ENCODE measurements at regions not wholly inside any gene's neighbourhood (a gene's known extent, or its start where the extent isn't known, plus 50 kb on each side); places are given as distances from the start of the nearest gene placed in this dataset.

GRCh38 chr17:69906306-69906705 is 168.7 kb upstream of the KCNJ16 start:
- no peak for DNase-seq

- no peak for DNase-seq
These were observed 167.7 kb upstream of the KCNJ16 start for GRCh38 chr17:69907132-69907847.

- DNase-seq, result no peak
These were observed 166.2 kb upstream of the KCNJ16 start for GRCh38 chr17:69908626-69909368.

GRCh38 chr17:69909389-69909788 is 165.6 kb upstream of the KCNJ16 start:
- no peak for DNase-seq

GRCh38 chr17:69912805-69913204 is 162.2 kb upstream of the KCNJ16 start:
- DNase-seq, result no peak

GRCh38 chr17:69913216-69913615 is 161.8 kb upstream of the KCNJ16 start:
- DNase-seq, result no peak

- no peak for DNase-seq
These were observed 161.4 kb upstream of the KCNJ16 start for GRCh38 chr17:69913616-69914015.

GRCh38 chr17:69914520-69914919 is 160.5 kb upstream of the KCNJ16 start:
- peak in 1 of 2 experiments; percentile 2 for DNase-seq

GRCh38 chr17:69916761-69917160 is 158.3 kb upstream of the KCNJ16 start:
- no peak for DNase-seq

- no peak for DNase-seq
These were observed 156.9 kb upstream of the KCNJ16 start for GRCh38 chr17:69918164-69918563.

- no peak for DNase-seq
These were observed 155.2 kb upstream of the KCNJ16 start for GRCh38 chr17:69919789-69920188.

GRCh38 chr17:69921046-69921445 is 154.0 kb upstream of the KCNJ16 start:
- no peak for DNase-seq

GRCh38 chr17:69928611-69929010 is 146.4 kb upstream of the KCNJ16 start:
- no peak for DNase-seq

- DNase-seq, result no peak
These were observed 138.0 kb upstream of the KCNJ16 start for GRCh38 chr17:69936996-69937395.

- DNase-seq, result no peak
These were observed 132.0 kb upstream of the KCNJ16 start for GRCh38 chr17:69943058-69943457.

- DNase-seq, result no peak
These were observed 130.6 kb upstream of the KCNJ16 start for GRCh38 chr17:69944406-69944805.

GRCh38 chr17:69945698-69946185 is 129.3 kb upstream of the KCNJ16 start:
- DNase-seq, result no peak

GRCh38 chr17:69947027-69947759 is 127.8 kb upstream of the KCNJ16 start:
- DNase-seq, result no peak

GRCh38 chr17:69948406-69948805 is 126.6 kb upstream of the KCNJ16 start:
- DNase-seq, result no peak

- no peak for DNase-seq
These were observed 125.5 kb upstream of the KCNJ16 start for GRCh38 chr17:69949496-69949895.

GRCh38 chr17:69949973-69950695 is 124.9 kb upstream of the KCNJ16 start:
- DNase-seq, result no peak

- no peak for DNase-seq
These were observed 124.2 kb upstream of the KCNJ16 start for GRCh38 chr17:69950701-69951418.

All from NCI-H524 (cell line).